ENCODE measurements at regions not wholly inside any gene's neighbourhood (a gene's known extent, or its start where the extent isn't known, plus 50 kb on each side); places are given as distances from the start of the nearest gene placed in this dataset.

DNA sequence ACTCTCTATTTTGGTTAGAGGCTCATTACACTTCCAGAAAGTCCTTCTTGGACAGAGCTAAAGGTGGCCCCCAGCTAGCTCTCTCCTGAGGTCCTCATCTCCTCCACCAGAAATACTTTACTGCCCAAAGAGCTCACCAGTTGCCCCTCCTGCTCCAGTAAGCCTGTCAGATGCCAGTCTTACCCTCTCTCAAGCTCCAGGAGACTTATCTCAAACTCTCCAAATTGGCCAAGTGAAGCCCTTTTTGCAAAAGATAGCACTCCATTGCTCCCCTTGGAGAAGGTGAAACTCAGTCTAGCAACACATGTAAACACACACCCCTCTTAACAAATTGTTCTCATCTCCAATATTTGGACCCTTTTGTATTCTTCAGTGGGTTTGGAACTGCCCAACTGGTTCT, 128.5 kb downstream of the ZNF330 start:
- TF ChIP-seq ZNF416 (CRISPR knock-in tag; IDR thresholded peaks at IDR 0.05) (no peak), ZNF232 (CRISPR knock-in tag; IDR thresholded peaks at IDR 0.05) (no peak), TEAD4 (CRISPR knock-in tag; IDR thresholded peaks at IDR 0.05) (no peak), ATF1 (CRISPR knock-in tag; IDR thresholded peaks at IDR 0.05) (no peak)
- TF ChIP-seq, protein P1, sequence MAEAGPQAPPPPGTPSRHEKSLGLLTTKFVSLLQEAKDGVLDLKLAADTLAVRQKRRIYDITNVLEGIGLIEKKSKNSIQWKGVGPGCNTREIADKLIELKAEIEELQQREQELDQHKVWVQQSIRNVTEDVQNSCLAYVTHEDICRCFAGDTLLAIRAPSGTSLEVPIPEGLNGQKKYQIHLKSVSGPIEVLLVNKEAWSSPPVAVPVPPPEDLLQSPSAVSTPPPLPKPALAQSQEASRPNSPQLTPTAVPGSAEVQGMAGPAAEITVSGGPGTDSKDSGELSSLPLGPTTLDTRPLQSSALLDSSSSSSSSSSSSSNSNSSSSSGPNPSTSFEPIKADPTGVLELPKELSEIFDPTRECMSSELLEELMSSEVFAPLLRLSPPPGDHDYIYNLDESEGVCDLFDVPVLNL (CRISPR knock-in tag; IDR thresholded peaks at IDR 0.05; ENCODE audit: borderline replicate concordance, low read depth): no peak
- TF ChIP-seq, protein P2, sequence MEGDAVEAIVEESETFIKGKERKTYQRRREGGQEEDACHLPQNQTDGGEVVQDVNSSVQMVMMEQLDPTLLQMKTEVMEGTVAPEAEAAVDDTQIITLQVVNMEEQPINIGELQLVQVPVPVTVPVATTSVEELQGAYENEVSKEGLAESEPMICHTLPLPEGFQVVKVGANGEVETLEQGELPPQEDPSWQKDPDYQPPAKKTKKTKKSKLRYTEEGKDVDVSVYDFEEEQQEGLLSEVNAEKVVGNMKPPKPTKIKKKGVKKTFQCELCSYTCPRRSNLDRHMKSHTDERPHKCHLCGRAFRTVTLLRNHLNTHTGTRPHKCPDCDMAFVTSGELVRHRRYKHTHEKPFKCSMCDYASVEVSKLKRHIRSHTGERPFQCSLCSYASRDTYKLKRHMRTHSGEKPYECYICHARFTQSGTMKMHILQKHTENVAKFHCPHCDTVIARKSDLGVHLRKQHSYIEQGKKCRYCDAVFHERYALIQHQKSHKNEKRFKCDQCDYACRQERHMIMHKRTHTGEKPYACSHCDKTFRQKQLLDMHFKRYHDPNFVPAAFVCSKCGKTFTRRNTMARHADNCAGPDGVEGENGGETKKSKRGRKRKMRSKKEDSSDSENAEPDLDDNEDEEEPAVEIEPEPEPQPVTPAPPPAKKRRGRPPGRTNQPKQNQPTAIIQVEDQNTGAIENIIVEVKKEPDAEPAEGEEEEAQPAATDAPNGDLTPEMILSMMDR (IDR thresholded peaks at IDR 0.05): no peak
- TF ChIP-seq, protein P3, sequence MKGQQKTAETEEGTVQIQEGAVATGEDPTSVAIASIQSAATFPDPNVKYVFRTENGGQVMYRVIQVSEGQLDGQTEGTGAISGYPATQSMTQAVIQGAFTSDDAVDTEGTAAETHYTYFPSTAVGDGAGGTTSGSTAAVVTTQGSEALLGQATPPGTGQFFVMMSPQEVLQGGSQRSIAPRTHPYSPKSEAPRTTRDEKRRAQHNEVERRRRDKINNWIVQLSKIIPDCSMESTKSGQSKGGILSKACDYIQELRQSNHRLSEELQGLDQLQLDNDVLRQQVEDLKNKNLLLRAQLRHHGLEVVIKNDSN (CRISPR knock-in tag; IDR thresholded peaks at IDR 0.05): no peak

Data from WTC11 (cell line).